BLaER1 treated with 17β-estradiol and CSF1 and Interleukin-3, amounts not matched to agents 10 nM and 100 nM (cell line): ENCODE measurements at regions not wholly inside any gene's neighbourhood (a gene's known extent, or its start where the extent isn't known, plus 50 kb on each side); places are given as distances from the start of the nearest gene placed in this dataset.
A peak's percentile ranks its signal among the peaks of the same experiment; 100 is the strongest.

Experiments used
- H3K27ac ChIP-seq, 11 experiments: shearing (Covaris generic); formaldehyde crosslinking; 2 replicates each; pipeline ENCODE4 v1.8.1; 2022
- H3K27me3 ChIP-seq, 11 experiments: shearing (Covaris generic); formaldehyde crosslinking; 2 replicates each; pipeline ENCODE4 v1.8.1; 2022
- H3K36me3 ChIP-seq, 11 experiments: shearing (Covaris generic); formaldehyde crosslinking; 2 replicates each; pipeline ENCODE4 v1.8.1; 2022
- H3K4me1 ChIP-seq, 10 experiments: shearing (Covaris generic); formaldehyde crosslinking; 2 replicates each; pipeline ENCODE4 v1.8.1; 2022
- H3K4me2 ChIP-seq, 11 experiments: shearing (Covaris generic); formaldehyde crosslinking; 2 replicates each; pipeline ENCODE4 v1.8.1; 2022
- H3K4me3 ChIP-seq, 10 experiments: shearing (Covaris generic); formaldehyde crosslinking; 2 replicates each; pipeline ENCODE4 v1.8.1; 2022
- H3K9ac ChIP-seq, 11 experiments: shearing (Covaris generic); formaldehyde crosslinking; 2 replicates each; pipeline ENCODE4 v1.8.1; 2022
- H3K9me3 ChIP-seq, 11 experiments: shearing (Covaris generic); formaldehyde crosslinking; replicated peaks in 1 of 11; 2 replicates each; pipeline ENCODE4 v1.8.1; 2022
- H4K20me1 ChIP-seq, 11 experiments: shearing (Covaris generic); formaldehyde crosslinking; 2 replicates each; pipeline ENCODE4 v1.8.1; 2022
- Cebpa-rat ChIP-seq, 11 experiments: shearing (Covaris generic); IDR thresholded peaks; 2 replicates each; pipeline ENCODE4 v1.8.1; 2022

GRCh38 chr5:82335806-82336205, 57.7 kb upstream of the RPS23 start:
- no peaks in the 10 kb centered on the region for H4K20me1 ChIP-seq
- no peak for TF ChIP-seq Cebpa-rat (IDR thresholded peaks at IDR 0.05)
- H3K27me3 ChIP-seq: no peaks in the 10 kb centered on the region
- H3K4me3 ChIP-seq: no peak overlapping the region
- H3K9ac ChIP-seq: no peak overlapping the region
- H3K4me2 ChIP-seq: 0 out of 22 replicates have a peak overlapping the region, but pooled peaks of 1 of the 11 experiments have one; percentile 5
- H3K36me3 ChIP-seq: no peaks in the 10 kb centered on the region
- H3K27ac ChIP-seq: no peak overlapping the region
- H3K4me1 ChIP-seq: peaks cover 0 to 7% (median 0%) of the 10 kb centered on the region in 10 experiments; a peak in 3 of 20 replicates
- no peaks in the 10 kb centered on the region for H3K9me3 ChIP-seq

GRCh38 chr5:82334856-82335255, 56.7 kb upstream of the RPS23 start:
- Histone ChIP-seq H3K9me3 (no peaks in the 10 kb centered on the region), H3K27me3 (no peaks in the 10 kb centered on the region), H3K27ac (no peak overlapping the region), H3K36me3 (no peaks in the 10 kb centered on the region), H3K4me3 (no peak overlapping the region), H4K20me1 (no peaks in the 10 kb centered on the region), H3K4me2 (no peak overlapping the region; a peak in 1 of 22 replicates), H3K9ac (no peak overlapping the region), H3K4me1 (peaks cover 0 to 7% (median 0%) of the 10 kb centered on the region in 10 experiments; a peak in 3 of 20 replicates)
- TF ChIP-seq Cebpa-rat (IDR thresholded peaks at IDR 0.05): no peak

- no peak overlapping the region for H3K9ac ChIP-seq
- peaks cover 0 to 3% (median 1%) of the 10 kb centered on the region in 11 experiments; a peak in 7 of 22 replicates for H3K9me3 ChIP-seq
- no peak for TF ChIP-seq Cebpa-rat (IDR thresholded peaks at IDR 0.05)
- no peaks in the 10 kb centered on the region for H4K20me1 ChIP-seq
- no peak overlapping the region for H3K4me3 ChIP-seq
- H3K27ac ChIP-seq: no peak overlapping the region
- H3K36me3 ChIP-seq: no peaks in the 10 kb centered on the region
- H3K4me1 ChIP-seq: peaks cover 0 to 7% (median 0%) of the 10 kb centered on the region in 10 experiments; a peak in 3 of 20 replicates
- H3K4me2 ChIP-seq: no peak overlapping the region
- H3K27me3 ChIP-seq: no peaks in the 10 kb centered on the region
These were observed 56.0 kb upstream of the RPS23 start for GRCh38 chr5:82334085-82334692.

- no peaks in the 10 kb centered on the region for H3K36me3 ChIP-seq
- no peak overlapping the region for H3K4me3 ChIP-seq
- H3K4me1 ChIP-seq: peaks cover 0 to 7% (median 0%) of the 10 kb centered on the region in 10 experiments; a peak in 3 of 20 replicates
- no peak overlapping the region for H3K9ac ChIP-seq
- no peaks in the 10 kb centered on the region for H3K27me3 ChIP-seq
- no peak overlapping the region for H3K27ac ChIP-seq
- TF ChIP-seq Cebpa-rat (IDR thresholded peaks at IDR 0.05): no peak
- H3K4me2 ChIP-seq: no peak overlapping the region
- peaks cover 0 to 12% (median 9%) of the 10 kb centered on the region in 11 experiments; a peak in 10 of 22 replicates for H3K9me3 ChIP-seq
- no peaks in the 10 kb centered on the region for H4K20me1 ChIP-seq
These were observed 54.9 kb upstream of the RPS23 start for GRCh38 chr5:82332886-82333615.

- TF ChIP-seq Cebpa-rat (IDR thresholded peaks at IDR 0.05): no peak
- H3K36me3 ChIP-seq: no peaks in the 10 kb centered on the region
- no peaks in the 10 kb centered on the region for H3K27me3 ChIP-seq
- no peak overlapping the region for H3K4me3 ChIP-seq
- H4K20me1 ChIP-seq: no peaks in the 10 kb centered on the region
- H3K4me2 ChIP-seq: no peak overlapping the region
- no peak overlapping the region for H3K9ac ChIP-seq
- H3K4me1 ChIP-seq: peaks cover 0 to 7% (median 0%) of the 10 kb centered on the region in 10 experiments; a peak in 3 of 20 replicates
- H3K27ac ChIP-seq: no peak overlapping the region
- peaks cover 0 to 12% (median 9%) of the 10 kb centered on the region in 11 experiments; a peak in 10 of 22 replicates for H3K9me3 ChIP-seq
These were observed 54.1 kb upstream of the RPS23 start for GRCh38 chr5:82332064-82332855.

- H3K9ac ChIP-seq: no peak overlapping the region
- no peaks in the 10 kb centered on the region for H3K36me3 ChIP-seq
- peaks cover 0 to 7% (median 0%) of the 10 kb centered on the region in 10 experiments; a peak in 3 of 20 replicates for H3K4me1 ChIP-seq
- H3K27me3 ChIP-seq: no peaks in the 10 kb centered on the region
- H3K27ac ChIP-seq: no peak overlapping the region
- peaks cover 0 to 12% (median 9%) of the 10 kb centered on the region in 11 experiments; a peak in 10 of 22 replicates for H3K9me3 ChIP-seq
- no peak overlapping the region for H3K4me3 ChIP-seq
- no peaks in the 10 kb centered on the region for H4K20me1 ChIP-seq
- no peak overlapping the region for H3K4me2 ChIP-seq
- no peak for TF ChIP-seq Cebpa-rat (IDR thresholded peaks at IDR 0.05)
These were observed 53.4 kb upstream of the RPS23 start for GRCh38 chr5:82331557-82331956.

- Histone ChIP-seq H3K27ac (no peak overlapping the region), H4K20me1 (no peaks in the 10 kb centered on the region), H3K36me3 (no peaks in the 10 kb centered on the region), H3K9me3 (peaks cover 0 to 12% (median 9%) of the 10 kb centered on the region in 11 experiments; a peak in 10 of 22 replicates), H3K4me1 (peaks cover 0 to 7% (median 0%) of the 10 kb centered on the region in 10 experiments; a peak in 3 of 20 replicates), H3K4me3 (no peak overlapping the region), H3K9ac (no peak overlapping the region), H3K27me3 (no peaks in the 10 kb centered on the region), H3K4me2 (no peak overlapping the region)
- no peak for TF ChIP-seq Cebpa-rat (IDR thresholded peaks at IDR 0.05)
These were observed 52.5 kb upstream of the RPS23 start for GRCh38 chr5:82330530-82331270.

GRCh38 chr5:82329393-82329792, 51.2 kb upstream of the RPS23 start:
- Histone ChIP-seq H3K9me3 (peaks cover 0 to 12% (median 9%) of the 10 kb centered on the region in 11 experiments; a peak in 10 of 22 replicates), H3K4me2 (no peak overlapping the region), H4K20me1 (no peaks in the 10 kb centered on the region), H3K4me1 (no peaks in the 10 kb centered on the region), H3K4me3 (no peak overlapping the region), H3K27me3 (no peaks in the 10 kb centered on the region), H3K9ac (no peak overlapping the region), H3K36me3 (no peaks in the 10 kb centered on the region), H3K27ac (no peak overlapping the region)
- no peak for TF ChIP-seq Cebpa-rat (IDR thresholded peaks at IDR 0.05)
